NB4 (cell line): ENCODE measurements at regions not wholly inside any gene's neighbourhood (a gene's known extent, or its start where the extent isn't known, plus 50 kb on each side); places are given as distances from the start of the nearest gene placed in this dataset.

Experiments
- POLR2A ChIP-seq: IDR thresholded peaks from 2 replicates; pipeline ENCODE4 v1.6.1; 2011; ENCODE audit warnings: mild to moderate bottlenecking; ENCODE audit not compliant: insufficient read length; ENCODE audit errors: extremely low read depth
- TF ChIP-seq, protein P1 (sequence below): IDR thresholded peaks from one replicate; pipeline ENCODE4 v1.5.1; 2012; ENCODE audit warnings: low read depth, low read length

DNA sequence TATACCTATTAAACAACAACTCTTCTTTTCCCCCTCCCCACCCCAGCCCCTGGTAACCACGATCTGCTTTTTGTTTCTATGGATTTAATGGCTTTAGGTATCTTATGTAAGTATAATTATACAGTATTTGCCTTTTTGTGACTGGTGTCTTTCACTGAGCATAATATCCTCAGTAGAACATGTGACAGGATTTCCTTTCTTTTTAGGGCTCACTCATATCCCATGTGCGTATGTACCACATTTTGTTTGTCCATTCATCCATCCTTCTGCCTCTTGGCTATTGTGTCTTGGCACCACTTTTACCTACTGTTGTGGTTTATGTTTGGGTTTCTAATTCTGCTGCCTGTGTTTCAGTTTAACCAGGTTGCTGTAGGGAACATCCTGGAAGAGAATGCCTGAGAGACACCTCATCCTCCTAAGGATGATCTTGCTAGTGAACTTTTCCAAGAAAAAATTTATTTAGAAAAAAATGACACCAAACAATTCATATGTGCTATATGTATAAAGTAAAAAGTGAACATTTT, 77.6 kb upstream of the SESN3 start:
- TF ChIP-seq, protein P1, sequence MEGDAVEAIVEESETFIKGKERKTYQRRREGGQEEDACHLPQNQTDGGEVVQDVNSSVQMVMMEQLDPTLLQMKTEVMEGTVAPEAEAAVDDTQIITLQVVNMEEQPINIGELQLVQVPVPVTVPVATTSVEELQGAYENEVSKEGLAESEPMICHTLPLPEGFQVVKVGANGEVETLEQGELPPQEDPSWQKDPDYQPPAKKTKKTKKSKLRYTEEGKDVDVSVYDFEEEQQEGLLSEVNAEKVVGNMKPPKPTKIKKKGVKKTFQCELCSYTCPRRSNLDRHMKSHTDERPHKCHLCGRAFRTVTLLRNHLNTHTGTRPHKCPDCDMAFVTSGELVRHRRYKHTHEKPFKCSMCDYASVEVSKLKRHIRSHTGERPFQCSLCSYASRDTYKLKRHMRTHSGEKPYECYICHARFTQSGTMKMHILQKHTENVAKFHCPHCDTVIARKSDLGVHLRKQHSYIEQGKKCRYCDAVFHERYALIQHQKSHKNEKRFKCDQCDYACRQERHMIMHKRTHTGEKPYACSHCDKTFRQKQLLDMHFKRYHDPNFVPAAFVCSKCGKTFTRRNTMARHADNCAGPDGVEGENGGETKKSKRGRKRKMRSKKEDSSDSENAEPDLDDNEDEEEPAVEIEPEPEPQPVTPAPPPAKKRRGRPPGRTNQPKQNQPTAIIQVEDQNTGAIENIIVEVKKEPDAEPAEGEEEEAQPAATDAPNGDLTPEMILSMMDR, result no peak
- no peak for TF ChIP-seq POLR2A
